ENCODE measurements at regions not wholly inside any gene's neighbourhood (a gene's known extent, or its start where the extent isn't known, plus 50 kb on each side); places are given as distances from the start of the nearest gene placed in this dataset.

DNA sequence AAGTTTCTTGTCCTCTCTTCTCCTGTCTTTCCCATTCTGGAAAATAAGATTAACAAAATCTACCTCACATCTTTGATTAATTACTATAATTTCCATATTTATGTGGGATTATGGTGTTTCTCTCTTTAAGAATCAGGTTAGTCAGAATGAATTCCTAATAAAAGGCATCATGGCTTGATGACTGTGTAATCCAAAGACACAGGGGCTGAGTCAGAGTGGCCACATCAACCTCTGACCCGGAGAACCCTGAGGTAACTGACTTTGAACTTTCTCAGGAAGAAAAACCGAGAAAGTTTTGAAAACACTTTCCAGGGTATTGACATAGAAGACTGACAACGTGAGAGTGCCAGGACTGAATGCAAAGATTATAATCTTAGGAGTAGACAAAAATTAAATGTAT is 170.3 kb upstream of the MCTP2 start:
- TF ChIP-seq HDAC2 (IDR thresholded peaks at IDR 0.05) (no peak), RCOR1 (IDR thresholded peaks at IDR 0.05; ENCODE audit: borderline replicate concordance in 1 of 2, low read depth in 2 of 2, low read length in 2 of 2) (no peak), KLF1 (tag; IDR thresholded peaks at IDR 0.05) (no peak), PYGO2 (tag; IDR thresholded peaks at IDR 0.05) (no peak), SPI1 (IDR thresholded peaks at IDR 0.05; ENCODE audit: borderline replicate concordance, low read depth, low read length) (no peak)

Measured in K562 (cell line).